ENCODE measurements at regions not wholly inside any gene's neighbourhood (a gene's known extent, or its start where the extent isn't known, plus 50 kb on each side); places are given as distances from the start of the nearest gene placed in this dataset.

GRCh38 chr6:168938546-168938945 lies 315.1 kb downstream of the THBS2 start:
- no peaks in the 10 kb centered on the region for H3K4me1 ChIP-seq (ENCODE audit: control insufficient read depth in 4 of 4, insufficient read depth in 4 of 4, low read length in 3 of 4)
- no peaks in the 10 kb centered on the region for H3K9me3 ChIP-seq (ENCODE audit: control insufficient read depth in 4 of 4, low read length in 3 of 4)
- no peak overlapping the region for H3K9ac ChIP-seq (ENCODE audit: low read depth in 1 of 2, low read length in 2 of 2)
- WGBS = 75% methylated on average over 12 of the region's 12 CpGs
- DNase-seq (ENCODE audit: low spot score) = no peak
- H3K36me3 ChIP-seq (ENCODE audit: control insufficient read depth in 4 of 4, insufficient read depth in 3 of 4, low read depth in 1 of 4, low read length in 3 of 4) = no peaks in the 10 kb centered on the region
- TF ChIP-seq CTCF (IDR thresholded peaks at IDR 0.05; ENCODE audit: low read depth, low read length, missing input control) (no peak), HNF4A (conservative IDR thresholded peaks at IDR 0.05) (no peak), GABPA (IDR thresholded peaks at IDR 0.05 in 1 of 2, conservative IDR thresholded peaks at IDR 0.05 in 1 of 2) (no peak), JUND (IDR thresholded peaks at IDR 0.05) (no peak), RAD21 (IDR thresholded peaks at IDR 0.05) (no peak)
- TF ChIP-seq, protein P1, sequence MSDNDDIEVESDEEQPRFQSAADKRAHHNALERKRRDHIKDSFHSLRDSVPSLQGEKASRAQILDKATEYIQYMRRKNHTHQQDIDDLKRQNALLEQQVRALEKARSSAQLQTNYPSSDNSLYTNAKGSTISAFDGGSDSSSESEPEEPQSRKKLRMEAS (IDR thresholded peaks at IDR 0.05) = no peak
- H3K27ac ChIP-seq (ENCODE audit: low read depth in 1 of 2, low read length in 2 of 2) = no peak overlapping the region
- peaks cover 0 to 2% (median 0%) of the 10 kb centered on the region in 4 donors for H3K27me3 ChIP-seq (ENCODE audit: control insufficient read depth in 4 of 4, insufficient read depth in 4 of 4, low read length in 3 of 4)
- no peak overlapping the region for H3K4me3 ChIP-seq (ENCODE audit: low read depth in 1 of 3, low read length in 3 of 3)

GRCh38 chr6:168937054-168937453 lies 316.6 kb downstream of the THBS2 start:
- Histone ChIP-seq H3K27ac (ENCODE audit: low read depth in 1 of 2, low read length in 2 of 2) (no peak overlapping the region), H3K9ac (ENCODE audit: low read depth in 1 of 2, low read length in 2 of 2) (no peak overlapping the region), H3K27me3 (ENCODE audit: control insufficient read depth in 4 of 4, insufficient read depth in 4 of 4, low read length in 3 of 4) (peaks cover 0 to 2% (median 0%) of the 10 kb centered on the region in 4 donors), H3K4me1 (ENCODE audit: control insufficient read depth in 4 of 4, insufficient read depth in 4 of 4, low read length in 3 of 4) (no peaks in the 10 kb centered on the region), H3K9me3 (ENCODE audit: control insufficient read depth in 4 of 4, low read length in 3 of 4) (no peaks in the 10 kb centered on the region), H3K36me3 (ENCODE audit: control insufficient read depth in 4 of 4, insufficient read depth in 3 of 4, low read depth in 1 of 4, low read length in 3 of 4) (no peaks in the 10 kb centered on the region), H3K4me3 (ENCODE audit: low read depth in 1 of 3, low read length in 3 of 3) (no peak overlapping the region)
- 86% methylated on average over 7 of the region's 7 CpGs for WGBS
- no peak for DNase-seq (ENCODE audit: low spot score)
- TF ChIP-seq HNF4A (conservative IDR thresholded peaks at IDR 0.05) (no peak), TAF1 (conservative IDR thresholded peaks at IDR 0.05) (no peak), REST (IDR thresholded peaks at IDR 0.05) (no peak), SP1 (IDR thresholded peaks at IDR 0.05) (no peak), ZBTB33 (IDR thresholded peaks at IDR 0.05) (no peak), CTCF (IDR thresholded peaks at IDR 0.05; ENCODE audit: low read depth, low read length, missing input control) (no peak), EGR1 (IDR thresholded peaks at IDR 0.05; ENCODE audit: low read depth in 2 of 2) (no peak), GABPA (IDR thresholded peaks at IDR 0.05 in 1 of 2, conservative IDR thresholded peaks at IDR 0.05 in 1 of 2) (no peak), FOXA1 (IDR thresholded peaks at IDR 0.05) (no peak), HNF4G (IDR thresholded peaks at IDR 0.05) (no peak), NR2F2 (IDR thresholded peaks at IDR 0.05) (no peak), FOXA2 (IDR thresholded peaks at IDR 0.05) (no peak), RXRA (IDR thresholded peaks at IDR 0.05) (no peak), YY1 (IDR thresholded peaks at IDR 0.05) (no peak), JUND (IDR thresholded peaks at IDR 0.05) (no peak), RAD21 (IDR thresholded peaks at IDR 0.05) (no peak)
- TF ChIP-seq, protein P1 (IDR thresholded peaks at IDR 0.05) = no peak
- TF ChIP-seq, protein P2, sequence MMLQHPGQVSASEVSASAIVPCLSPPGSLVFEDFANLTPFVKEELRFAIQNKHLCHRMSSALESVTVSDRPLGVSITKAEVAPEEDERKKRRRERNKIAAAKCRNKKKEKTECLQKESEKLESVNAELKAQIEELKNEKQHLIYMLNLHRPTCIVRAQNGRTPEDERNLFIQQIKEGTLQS (IDR thresholded peaks at IDR 0.05) = no peak

Measured in liver (tissue), 8 donors.